GM23338 (cell line): ENCODE measurements at regions not wholly inside any gene's neighbourhood (a gene's known extent, or its start where the extent isn't known, plus 50 kb on each side); places are given as distances from the start of the nearest gene placed in this dataset.

Source experiments
- ATAC-seq: fragments of 200-7000 bp; cut with Tn5 transposase; 3 replicates; pipeline ENCODE4 v1.9.1; 2020
- DNase-seq: peaks from one replicate; pipeline ENCODE4 v3.0.0-alpha.2; 2015; ENCODE audit warnings: low spot score
- H2AFZ ChIP-seq: fragments of 200-600 bp; sonication (generic); 2 replicates; pipeline ENCODE4 v1.8.0; 2016; ENCODE audit warnings: antibody characterized with exemption, mild to moderate bottlenecking, moderate library complexity
- H3F3A ChIP-seq: fragments of 200-600 bp; sonication (generic); replicated peaks from 2 replicates; pipeline ENCODE4 v1.8.0; 2017; ENCODE audit warnings: antibody characterized with exemption, mixed run types, low read depth
- H3K27ac ChIP-seq: fragments of 200-600 bp; sonication (generic); 2 replicates; pipeline ENCODE4 v1.6.1; 2016; ENCODE audit warnings: low read depth
- H3K27me3 ChIP-seq: fragments of 200-600 bp; sonication (generic); 2 replicates; pipeline ENCODE4 v1.8.0; 2016; ENCODE audit warnings: mild to moderate bottlenecking, mixed run types, moderate library complexity; ENCODE audit not compliant: insufficient read depth
- H3K36me3 ChIP-seq: fragments of 200-600 bp; sonication (generic); 2 replicates; pipeline ENCODE4 v1.8.0; 2016; ENCODE audit warnings: mild to moderate bottlenecking; ENCODE audit not compliant: insufficient read depth
- H3K4me1 ChIP-seq: fragments of 200-600 bp; sonication (generic); 2 replicates; pipeline ENCODE4 v1.8.0; 2016; ENCODE audit warnings: mild to moderate bottlenecking, moderate library complexity; ENCODE audit not compliant: insufficient read depth
- H3K4me2 ChIP-seq: fragments of 200-600 bp; sonication (generic); 2 replicates; pipeline ENCODE4 v1.7.1; 2017; ENCODE audit warnings: mixed run types
- H3K4me3 ChIP-seq: fragments of 200-600 bp; sonication (generic); 2 replicates; pipeline ENCODE4 v1.6.1; 2016; ENCODE audit warnings: mixed run types
- H3K79me2 ChIP-seq: fragments of 200-600 bp; sonication (generic); replicated peaks from 2 replicates; pipeline ENCODE4 v1.8.0; 2017; ENCODE audit warnings: mild to moderate bottlenecking; ENCODE audit not compliant: insufficient read depth
- H3K9me2 ChIP-seq: fragments of 200-600 bp; sonication (generic); 2 replicates; pipeline ENCODE4 v1.8.0; 2017; ENCODE audit not compliant: insufficient read depth
- H4K20me1 ChIP-seq: fragments of 200-600 bp; sonication (generic); replicated peaks from 2 replicates; pipeline ENCODE4 v1.8.0; 2017; ENCODE audit warnings: mild to moderate bottlenecking; ENCODE audit not compliant: insufficient read depth
- H3K27ac Mint-ChIP-seq: 2 replicates; pipeline ENCODE4 v1.8.0; 2020; ENCODE audit warnings: inconsistent platforms, mild to moderate bottlenecking, moderate library complexity, mixed read lengths
- H3K27me3 Mint-ChIP-seq: 3 replicates; pipeline ENCODE4 v1.8.0; 2022; ENCODE audit warnings: low read depth, mild to moderate bottlenecking, moderate library complexity, mixed read lengths, inconsistent platforms; ENCODE audit not compliant: insufficient read depth, poor library complexity
- H3K36me3 Mint-ChIP-seq: 3 replicates; pipeline ENCODE4 v1.8.0; 2021; ENCODE audit warnings: low read depth, mild to moderate bottlenecking, inconsistent platforms, moderate library complexity, mixed read lengths
- H3K4me1 Mint-ChIP-seq: 3 replicates; pipeline ENCODE4 v1.8.0; 2020; ENCODE audit warnings: mild to moderate bottlenecking, inconsistent platforms, mixed read lengths
- H3K4me3 Mint-ChIP-seq: 3 replicates; pipeline ENCODE4 v1.8.0; 2021; ENCODE audit warnings: moderate library complexity, mild to moderate bottlenecking, inconsistent platforms, mixed read lengths
- H3K9me3 Mint-ChIP-seq: 3 replicates; pipeline ENCODE4 v1.8.0; 2020; ENCODE audit warnings: moderate library complexity, mild to moderate bottlenecking, inconsistent platforms, mixed read lengths
- CREB1 ChIP-seq: fragments of 250-450 bp; sonication (Bioruptor Pico); IDR thresholded peaks from 2 replicates; pipeline ENCODE4 v1.5.0; 2020; ENCODE audit warnings: low read depth, mild to moderate bottlenecking, moderate library complexity
- CTCF ChIP-seq, 2 experiments: fragments of 200-600 bp in 1 of 2; sonication (generic) in 1 of 2; conservative IDR thresholded peaks; 2 replicates each; pipeline versions ENCODE4 v1.5.1 to v1.6.1; 2016 to 2017; ENCODE audit warnings: antibody characterized with exemption in 2 of 2, low read depth in 2 of 2, mild to moderate bottlenecking in 2 of 2, moderate library complexity in 1 of 2
- ETS1 ChIP-seq: IDR thresholded peaks from 2 replicates; pipeline ENCODE4 v1.6.1; 2016; ENCODE audit warnings: antibody characterized with exemption
- EZH2 ChIP-seq: fragments of 200-600 bp; sonication (generic); IDR thresholded peaks from one replicate; pipeline ENCODE4 v1.8.0; 2017; ENCODE audit warnings: antibody characterized with exemption, mild to moderate bottlenecking, low read depth; ENCODE audit not compliant: unreplicated experiment
- EZH2phosphoT487 ChIP-seq: fragments of 200-600 bp; sonication (generic); IDR thresholded peaks from one replicate; pipeline ENCODE4 v1.8.1; 2018; ENCODE audit warnings: antibody characterized with exemption; ENCODE audit not compliant: unreplicated experiment
- JUNB ChIP-seq: IDR thresholded peaks from one replicate; pipeline ENCODE4 v1.6.1; 2016; ENCODE audit warnings: antibody characterized with exemption; ENCODE audit not compliant: unreplicated experiment
- POLR2AphosphoS5 ChIP-seq: IDR thresholded peaks from 2 replicates; pipeline ENCODE4 v1.6.1; 2016; ENCODE audit warnings: antibody characterized with exemption, low read depth
- STAT1 ChIP-seq: IDR thresholded peaks from one replicate; pipeline ENCODE4 v1.6.1; 2016; ENCODE audit warnings: antibody characterized with exemption; ENCODE audit not compliant: unreplicated experiment
- ZNF114 ChIP-seq: fragments of 250-450 bp; sonication (Bioruptor Pico); IDR thresholded peaks from 2 replicates; pipeline ENCODE4 v1.5.0; 2020; ENCODE audit warnings: mild to moderate bottlenecking, moderate library complexity
- ZNF331 ChIP-seq: fragments of 250-450 bp; sonication (Bioruptor Pico); IDR thresholded peaks from 2 replicates; pipeline ENCODE4 v1.5.0; 2020; ENCODE audit warnings: low read depth, mild to moderate bottlenecking, moderate library complexity
- TF ChIP-seq, protein P1 (sequence below): IDR thresholded peaks from one replicate; pipeline ENCODE4 v1.6.1; 2018; ENCODE audit warnings: antibody characterized with exemption; ENCODE audit not compliant: unreplicated experiment

- TF ChIP-seq ETS1 (no peak), CREB1 (no peak)
These were observed 105.7 kb downstream of the LRRC30 start (continued) for GRCh38 chr18:7336623-7337022.

GRCh38 chr18:7338846-7339245 lies 108.0 kb downstream of the LRRC30 start:
- no peak overlapping the region for H3K27ac ChIP-seq
- Mint-ChIP-seq H3K9me3 (no peaks in the 10 kb centered on the region), H3K27ac (no peak overlapping the region), H3K4me3 (no peak overlapping the region), H3K36me3 (no peaks in the 10 kb centered on the region), H3K27me3 (peaks cover 1% of the 10 kb centered on the region), H3K4me1 (no peaks in the 10 kb centered on the region)
- no peaks in the 10 kb centered on the region for H3K36me3 ChIP-seq
- H2AFZ ChIP-seq = no peak overlapping the region
- no peak for DNase-seq
- H3F3A ChIP-seq = no peaks in the 10 kb centered on the region
- H3K4me2 ChIP-seq = no peak overlapping the region
- no peaks in the 10 kb centered on the region for H3K79me2 ChIP-seq
- H3K4me3 ChIP-seq = no peak overlapping the region
- ATAC-seq = no peak
- no peaks in the 10 kb centered on the region for H3K9me2 ChIP-seq
- H3K27me3 ChIP-seq = no peaks in the 10 kb centered on the region
- H4K20me1 ChIP-seq = no peaks in the 10 kb centered on the region
- TF ChIP-seq STAT1 (no peak), EZH2 (no peak), JUNB (no peak), ZNF114 (no peak), CREB1 (no peak), EZH2phosphoT487 (no peak), POLR2AphosphoS5 (no peak), CTCF (conservative IDR thresholded peaks at IDR 0.05; ENCODE audit: low read depth in 2 of 2) (no peak), ZNF331 (no peak)
- TF ChIP-seq, protein P1, sequence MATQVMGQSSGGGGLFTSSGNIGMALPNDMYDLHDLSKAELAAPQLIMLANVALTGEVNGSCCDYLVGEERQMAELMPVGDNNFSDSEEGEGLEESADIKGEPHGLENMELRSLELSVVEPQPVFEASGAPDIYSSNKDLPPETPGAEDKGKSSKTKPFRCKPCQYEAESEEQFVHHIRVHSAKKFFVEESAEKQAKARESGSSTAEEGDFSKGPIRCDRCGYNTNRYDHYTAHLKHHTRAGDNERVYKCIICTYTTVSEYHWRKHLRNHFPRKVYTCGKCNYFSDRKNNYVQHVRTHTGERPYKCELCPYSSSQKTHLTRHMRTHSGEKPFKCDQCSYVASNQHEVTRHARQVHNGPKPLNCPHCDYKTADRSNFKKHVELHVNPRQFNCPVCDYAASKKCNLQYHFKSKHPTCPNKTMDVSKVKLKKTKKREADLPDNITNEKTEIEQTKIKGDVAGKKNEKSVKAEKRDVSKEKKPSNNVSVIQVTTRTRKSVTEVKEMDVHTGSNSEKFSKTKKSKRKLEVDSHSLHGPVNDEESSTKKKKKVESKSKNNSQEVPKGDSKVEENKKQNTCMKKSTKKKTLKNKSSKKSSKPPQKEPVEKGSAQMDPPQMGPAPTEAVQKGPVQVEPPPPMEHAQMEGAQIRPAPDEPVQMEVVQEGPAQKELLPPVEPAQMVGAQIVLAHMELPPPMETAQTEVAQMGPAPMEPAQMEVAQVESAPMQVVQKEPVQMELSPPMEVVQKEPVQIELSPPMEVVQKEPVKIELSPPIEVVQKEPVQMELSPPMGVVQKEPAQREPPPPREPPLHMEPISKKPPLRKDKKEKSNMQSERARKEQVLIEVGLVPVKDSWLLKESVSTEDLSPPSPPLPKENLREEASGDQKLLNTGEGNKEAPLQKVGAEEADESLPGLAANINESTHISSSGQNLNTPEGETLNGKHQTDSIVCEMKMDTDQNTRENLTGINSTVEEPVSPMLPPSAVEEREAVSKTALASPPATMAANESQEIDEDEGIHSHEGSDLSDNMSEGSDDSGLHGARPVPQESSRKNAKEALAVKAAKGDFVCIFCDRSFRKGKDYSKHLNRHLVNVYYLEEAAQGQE = no peak
- H3K4me1 ChIP-seq = no peaks in the 10 kb centered on the region
